ENCODE measurements at regions not wholly inside any gene's neighbourhood (a gene's known extent, or its start where the extent isn't known, plus 50 kb on each side); places are given as distances from the start of the nearest gene placed in this dataset.

- no peak for DNase-seq
Measured at GRCh38 chr7:136807598-136807997, 60.9 kb upstream of the CHRM2 start.

- DNase-seq, result no peak
Measured at GRCh38 chr7:136803028-136803427, 65.4 kb upstream of the CHRM2 start.

- DNase-seq, result no peak
Measured at GRCh38 chr7:136783934-136784333, 84.5 kb upstream of the CHRM2 start.

- DNase-seq, result no peak
Measured at GRCh38 chr7:136741941-136742340, 126.5 kb upstream of the CHRM2 start.

GRCh38 chr7:136728945-136729344 is 139.5 kb upstream of the CHRM2 start:
- no peak for DNase-seq

GRCh38 chr7:136726460-136726859 is 142.0 kb upstream of the CHRM2 start:
- DNase-seq, result no peak

- no peak for DNase-seq
Measured at GRCh38 chr7:136717910-136718557, 150.4 kb upstream of the CHRM2 start.

GRCh38 chr7:136714062-136714461 is 154.4 kb upstream of the CHRM2 start:
- no peak for DNase-seq

DNA sequence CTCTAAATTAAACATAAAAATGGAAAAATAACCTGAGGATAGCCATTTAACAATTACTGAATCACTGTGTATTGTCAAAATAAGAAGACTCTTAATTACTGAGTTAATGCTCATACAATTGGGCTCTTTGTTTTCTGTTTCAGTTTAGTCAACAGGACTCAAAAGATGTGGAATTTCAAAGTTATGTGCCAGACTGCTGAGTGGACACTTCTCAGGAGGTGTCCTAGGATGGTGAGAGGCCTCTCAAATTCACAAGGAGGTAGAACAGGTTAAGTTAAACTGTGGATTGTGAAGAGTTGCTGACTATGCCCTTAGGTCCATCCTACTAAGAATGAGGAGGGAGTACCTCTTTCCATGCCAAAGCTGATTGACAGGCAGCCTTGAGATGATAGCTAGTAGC is 157.7 kb upstream of the CHRM2 start:
- DNase-seq, result no peak

- no peak for DNase-seq
Measured at GRCh38 chr7:136709876-136710275, 158.6 kb upstream of the CHRM2 start.

- no peak for DNase-seq
Measured at GRCh38 chr7:136702913-136703312, 165.5 kb upstream of the CHRM2 start.

GRCh38 chr7:136698977-136699376 is 169.5 kb upstream of the CHRM2 start:
- DNase-seq, result no peak

GRCh38 chr7:136698231-136698630 is 170.2 kb upstream of the CHRM2 start:
- no peak for DNase-seq

DNA sequence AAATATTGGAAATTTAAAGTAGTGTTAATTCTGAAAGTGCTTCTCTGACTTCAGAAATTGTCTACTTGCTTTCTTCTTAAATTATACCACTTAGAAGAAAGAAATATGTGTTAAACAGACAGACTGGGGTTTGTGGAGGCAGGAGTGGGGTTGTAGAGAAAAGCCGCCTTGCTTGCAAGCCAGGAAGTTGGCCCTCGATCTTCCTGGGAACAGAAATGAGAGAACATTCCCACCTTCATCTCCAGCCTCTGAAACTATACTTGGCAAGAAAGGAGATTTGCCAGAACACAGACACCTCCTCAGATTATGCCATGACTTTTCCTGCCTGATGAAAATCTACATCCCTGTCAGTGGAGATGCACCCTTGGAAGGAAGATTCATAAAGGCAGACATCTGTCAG is 171.2 kb upstream of the CHRM2 start:
- DNase-seq, result no peak

- no peak for DNase-seq
Measured at GRCh38 chr7:136693166-136694119, 175.0 kb upstream of the CHRM2 start.

- DNase-seq, result no peak
Measured at GRCh38 chr7:136692221-136692620, 176.2 kb upstream of the CHRM2 start.

DNA sequence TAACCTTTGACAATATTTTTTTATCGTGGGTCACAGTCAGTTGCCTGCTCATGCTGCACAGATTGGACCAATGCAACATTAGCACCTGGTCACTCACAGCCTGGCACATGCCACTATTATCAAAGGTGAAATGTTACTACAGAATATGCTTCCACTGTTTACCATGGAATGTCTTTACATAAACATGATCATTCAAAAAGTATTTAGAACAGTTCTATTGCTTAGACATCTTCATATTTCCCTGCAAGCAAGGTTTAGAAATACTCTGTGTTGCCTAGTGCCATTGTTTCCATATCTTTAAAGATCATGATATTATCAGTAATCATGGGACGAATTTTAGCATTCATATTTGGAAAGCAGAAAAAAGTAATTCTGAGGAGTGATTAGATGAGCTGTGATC is 179.9 kb upstream of the CHRM2 start:
- no peak for DNase-seq

DNA sequence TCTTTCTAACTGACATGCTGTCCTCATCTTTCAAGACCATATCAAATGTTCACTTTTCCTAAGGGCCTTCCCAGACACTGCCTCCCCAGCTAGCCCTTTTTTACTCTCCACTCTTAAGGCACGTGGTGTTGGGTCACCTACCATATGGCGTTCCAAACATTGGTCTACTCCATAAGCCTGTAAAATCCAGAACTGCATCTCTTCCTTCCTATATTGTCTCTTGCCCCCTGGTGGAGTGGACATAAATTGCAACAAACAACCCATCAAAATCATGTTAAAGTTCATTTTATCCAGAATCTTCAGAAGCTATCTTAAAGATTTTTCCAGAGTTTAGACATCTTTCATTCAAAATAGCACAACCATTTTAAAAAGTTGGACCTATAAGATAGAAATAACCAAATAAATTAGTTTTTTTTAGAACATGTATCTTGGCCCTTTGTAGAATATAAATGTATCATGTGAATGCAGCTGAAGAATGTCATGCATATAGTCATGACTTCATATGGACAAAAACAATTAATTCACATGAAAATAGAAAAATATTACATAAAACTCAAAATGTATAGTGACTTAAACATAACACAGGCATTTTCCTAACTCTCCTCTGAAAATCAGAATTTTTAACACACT is 180.6 kb upstream of the CHRM2 start:
- DNase-seq, result no peak

GRCh38 chr7:136685501-136686173 is 182.8 kb upstream of the CHRM2 start:
- no peak for DNase-seq

DNA sequence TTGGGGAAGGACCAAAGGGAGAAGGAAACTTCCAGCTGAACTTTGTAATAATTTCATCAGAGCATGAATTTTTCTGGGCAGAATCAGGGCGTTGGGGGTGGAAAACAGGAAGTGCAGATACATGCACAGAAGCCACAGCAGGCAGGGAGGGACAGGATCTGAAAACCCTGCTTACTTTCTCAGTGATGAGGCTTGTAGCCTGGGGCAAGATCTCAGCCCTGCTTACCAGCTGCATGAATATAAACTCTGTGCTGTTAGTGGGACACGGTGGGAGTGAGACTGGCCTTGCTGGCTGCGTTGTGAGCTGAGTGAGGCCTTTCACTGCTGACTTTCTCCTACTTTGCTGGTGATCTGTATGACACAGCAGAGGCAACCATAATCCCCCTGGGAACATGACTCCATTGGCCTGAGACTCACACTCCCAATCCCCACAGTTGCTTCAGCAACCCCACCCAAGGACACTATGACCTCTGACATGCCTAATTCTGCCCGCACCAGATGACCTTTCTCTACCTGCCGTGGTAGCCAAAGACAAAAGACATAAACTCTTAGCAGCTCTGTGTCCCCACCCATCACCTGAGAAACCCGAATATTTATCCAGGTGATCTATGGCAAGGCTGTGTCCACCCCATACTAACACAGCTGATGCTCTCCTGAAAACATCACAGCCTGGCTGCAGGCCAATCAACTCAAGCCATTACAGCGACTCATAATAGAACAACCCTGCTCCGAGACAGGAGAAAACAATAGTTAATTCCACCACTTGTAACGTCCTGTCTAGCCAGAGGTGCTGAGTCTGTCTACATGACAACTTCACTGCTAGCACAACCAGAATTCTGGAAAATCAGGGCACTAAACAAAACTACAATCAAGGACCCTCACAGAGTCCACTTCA is 190.7 kb upstream of the CHRM2 start:
- DNase-seq, result no peak

DNA sequence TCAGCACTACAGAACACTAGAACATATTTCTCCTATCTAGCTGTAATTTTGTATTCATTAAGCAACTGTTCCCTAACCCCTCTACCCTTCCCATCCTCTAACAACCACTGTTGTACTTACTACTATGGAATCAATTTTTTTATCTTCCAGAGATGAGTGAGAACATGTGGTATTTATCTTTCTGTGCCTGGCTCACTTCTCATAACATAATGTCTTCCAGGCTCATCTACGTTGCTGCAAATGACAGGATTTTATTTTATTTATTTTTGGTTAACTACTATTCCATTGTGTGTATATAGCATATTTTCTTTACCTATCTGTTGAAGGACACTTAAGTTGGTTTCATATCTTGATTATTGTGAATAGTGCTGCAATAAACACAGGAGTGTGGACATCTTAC is 200.9 kb upstream of the CHRM2 start:
- DNase-seq, result no peak

DNA sequence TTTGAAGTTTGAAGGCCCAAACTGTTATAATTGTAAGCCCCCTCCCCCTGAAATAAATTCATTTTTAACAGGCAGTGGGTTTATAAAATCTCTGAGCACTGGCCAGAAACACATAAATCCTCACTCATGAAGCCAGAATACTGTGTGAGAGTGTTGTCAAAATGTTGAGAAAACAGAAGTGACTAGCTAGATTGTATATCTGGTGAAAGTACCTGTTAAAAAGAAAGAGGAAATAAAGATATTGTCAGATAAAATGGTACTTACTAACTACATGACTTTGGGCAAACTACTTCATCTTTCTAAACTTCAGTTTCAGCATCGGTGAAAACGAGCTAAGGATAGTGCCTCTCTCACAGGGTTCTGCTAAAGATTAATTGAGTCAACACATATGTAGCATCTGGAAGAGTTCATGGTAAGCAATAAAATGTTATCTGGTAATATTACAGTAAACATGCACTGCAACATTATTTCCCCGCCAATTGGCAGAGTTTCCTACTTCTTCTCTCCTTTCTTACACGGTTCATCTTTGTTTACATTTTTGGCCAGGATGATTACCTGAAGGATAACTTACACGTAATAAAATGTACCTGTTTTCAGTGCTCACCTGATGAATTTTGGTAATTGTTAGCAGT is 202.5 kb upstream of the CHRM2 start:
- DNase-seq, result no peak

All from hippocampal formation (tissue), 2 donors.